Adrenal gland (tissue), 9 donors: ENCODE measurements at regions not wholly inside any gene's neighbourhood (a gene's known extent, or its start where the extent isn't known, plus 50 kb on each side); places are given as distances from the start of the nearest gene placed in this dataset.

Experiments used
- DNase-seq, 7 donors: peaks; one replicate each; pipeline ENCODE4 v3.0.0-alpha.2; 2019 to 2020
- H3K27ac ChIP-seq, 5 donors: fragments of 200-600 bp; sonication (generic) in 4 of 5; 1 replicate in 3 of 5; 2 replicates in 2 of 5; pipeline versions ENCODE4 v1.5.1 to v1.8.0; 2016 to 2020; ENCODE audit warnings: mild to moderate bottlenecking in 1 of 5
- H3K27me3 ChIP-seq: fragments of 200-600 bp; 2 replicates; pipeline ENCODE4 v1.8.0; 2021
- H3K36me3 ChIP-seq, 2 donors: fragments of 200-600 bp; replicated peaks in 1 of 2; 1 replicate in 1 of 2; 2 replicates in 1 of 2; pipeline versions ENCODE4 v1.5.1 to v1.8.0; 2018 to 2022
- H3K4me1 ChIP-seq, 2 donors: fragments of 200-600 bp; replicated peaks in 1 of 2; 1 replicate in 1 of 2; 2 replicates in 1 of 2; pipeline versions ENCODE4 v1.5.1 to v1.8.0; 2018 to 2021
- H3K4me3 ChIP-seq, 4 donors: fragments of 200-600 bp; sonication (generic) in 3 of 4; one replicate each; pipeline ENCODE4 v1.5.1; 2016 to 2018
- H3K9me3 ChIP-seq, 3 donors: fragments of 200-600 bp; sonication (generic) in 1 of 3; replicated peaks in 1 of 3; 1 replicate in 2 of 3; 2 replicates in 1 of 3; pipeline versions ENCODE4 v1.5.1 to v1.8.0; 2016 to 2021
- POLR2A ChIP-seq, 2 donors: fragments of 450-650 bp; IDR thresholded peaks; one replicate each; pipeline ENCODE4 v1.6.1; 2017; ENCODE audit warnings: antibody characterized with exemption in 2 of 2, mild to moderate bottlenecking in 2 of 2, moderate library complexity in 1 of 2
- WGBS, 4 donors: extraction: QIAGEN DNeasy Blood & Tissue Kit in 2 of 4; methylation state at CpG; one replicate each; pipeline versions ENCODE4 v1.1.5 to v1.1.7; 2013 to 2017; 5-methylcytosine and 5-hydroxymethylcytosine counted together
- intact Hi-C, 2 donors: fragments of 100-400 bp; cut with DNase I; formaldehyde crosslinking; loops; one replicate each; pipeline versions ENCODE4 v1.14.1 to v1.15.0; 2022 to 2023
- TF ChIP-seq, protein P1 (sequence below), 6 experiments: fragments of 450-650 bp in 4 of 6; fragments of 200-600 bp in 2 of 6; sonication (generic) in 1 of 6; IDR thresholded peaks; 1 replicate in 5 of 6; 2 replicates in 1 of 6; pipeline versions ENCODE4 v1.5.1 to v1.8.0; 2016 to 2021; ENCODE audit warnings: antibody characterized with exemption in 6 of 6, mild to moderate bottlenecking in 2 of 6, moderate library complexity in 1 of 6
- donor health status: healthy with polysubstance abuse.
- donor health status: Bipolar disorder and iron deficiency.
- donor health status: DM: yes; HTN: yes; CAD: no.
- donor health status: DM: no; HTN: no; CAD: no.
- donor health status: DM: no; HTN: no; CAD: no.

DNA sequence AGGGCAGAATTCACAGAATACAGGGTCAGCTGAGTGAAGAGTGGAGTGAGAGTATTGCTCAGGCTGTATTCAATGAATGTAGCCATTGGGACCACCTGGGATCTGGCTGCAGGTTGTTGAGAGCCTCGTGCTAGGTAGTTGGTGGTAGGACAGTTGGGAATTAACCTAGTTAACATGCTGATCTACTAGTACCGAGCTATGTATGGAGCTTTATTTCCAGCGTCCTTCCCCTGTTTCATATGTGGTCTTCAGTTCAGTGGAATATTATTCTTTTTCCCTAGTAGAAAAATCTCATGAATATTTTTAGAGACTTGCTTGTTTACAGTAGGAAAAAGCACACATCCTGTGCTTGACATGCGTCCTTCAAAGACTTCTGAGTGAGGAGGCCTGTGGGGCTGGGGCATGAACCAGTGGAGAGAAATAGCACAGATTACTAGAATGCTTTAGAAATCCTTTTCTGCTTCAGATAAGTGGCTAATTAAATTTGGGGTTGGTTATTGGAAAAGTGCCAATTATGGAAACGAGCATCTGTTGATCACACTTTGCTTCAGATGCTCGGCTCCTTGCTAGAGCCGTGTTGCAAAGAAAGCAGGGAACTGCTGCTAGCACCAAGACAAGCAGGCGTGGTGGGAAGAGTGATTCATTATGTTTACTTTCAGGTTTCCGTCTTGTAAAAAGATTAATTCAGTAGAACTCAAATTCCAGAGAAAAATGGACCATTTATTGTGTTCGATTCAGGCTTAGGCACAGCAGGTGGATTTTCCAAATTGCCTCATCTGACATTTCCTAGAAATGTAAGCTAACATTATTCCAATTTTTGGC, 53.6 kb downstream of the ARF6 start:
- no peak overlapping the region for H3K4me3 ChIP-seq
- 36 to 42% (median 38%) methylated on average over 10 of the region's 10 CpGs for WGBS, 4 donors
- no peaks in the 10 kb centered on the region for H3K36me3 ChIP-seq
- TF ChIP-seq POLR2A (IDR thresholded peaks at IDR 0.05), result no peak
- TF ChIP-seq, protein P1, sequence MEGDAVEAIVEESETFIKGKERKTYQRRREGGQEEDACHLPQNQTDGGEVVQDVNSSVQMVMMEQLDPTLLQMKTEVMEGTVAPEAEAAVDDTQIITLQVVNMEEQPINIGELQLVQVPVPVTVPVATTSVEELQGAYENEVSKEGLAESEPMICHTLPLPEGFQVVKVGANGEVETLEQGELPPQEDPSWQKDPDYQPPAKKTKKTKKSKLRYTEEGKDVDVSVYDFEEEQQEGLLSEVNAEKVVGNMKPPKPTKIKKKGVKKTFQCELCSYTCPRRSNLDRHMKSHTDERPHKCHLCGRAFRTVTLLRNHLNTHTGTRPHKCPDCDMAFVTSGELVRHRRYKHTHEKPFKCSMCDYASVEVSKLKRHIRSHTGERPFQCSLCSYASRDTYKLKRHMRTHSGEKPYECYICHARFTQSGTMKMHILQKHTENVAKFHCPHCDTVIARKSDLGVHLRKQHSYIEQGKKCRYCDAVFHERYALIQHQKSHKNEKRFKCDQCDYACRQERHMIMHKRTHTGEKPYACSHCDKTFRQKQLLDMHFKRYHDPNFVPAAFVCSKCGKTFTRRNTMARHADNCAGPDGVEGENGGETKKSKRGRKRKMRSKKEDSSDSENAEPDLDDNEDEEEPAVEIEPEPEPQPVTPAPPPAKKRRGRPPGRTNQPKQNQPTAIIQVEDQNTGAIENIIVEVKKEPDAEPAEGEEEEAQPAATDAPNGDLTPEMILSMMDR (IDR thresholded peaks at IDR 0.05), result no peak
- no peaks in the 10 kb centered on the region for H3K9me3 ChIP-seq
- H3K27ac ChIP-seq, result no peak overlapping the region
- DNase-seq, result peak in 2 of 7 donors; percentile 22 to 28
- H3K4me1 ChIP-seq, result peaks cover 0 to 6% of the 10 kb centered on the region in 2 donors
- no peaks in the 10 kb centered on the region for H3K27me3 ChIP-seq
- intact Hi-C loops, result no loop called here

DNA sequence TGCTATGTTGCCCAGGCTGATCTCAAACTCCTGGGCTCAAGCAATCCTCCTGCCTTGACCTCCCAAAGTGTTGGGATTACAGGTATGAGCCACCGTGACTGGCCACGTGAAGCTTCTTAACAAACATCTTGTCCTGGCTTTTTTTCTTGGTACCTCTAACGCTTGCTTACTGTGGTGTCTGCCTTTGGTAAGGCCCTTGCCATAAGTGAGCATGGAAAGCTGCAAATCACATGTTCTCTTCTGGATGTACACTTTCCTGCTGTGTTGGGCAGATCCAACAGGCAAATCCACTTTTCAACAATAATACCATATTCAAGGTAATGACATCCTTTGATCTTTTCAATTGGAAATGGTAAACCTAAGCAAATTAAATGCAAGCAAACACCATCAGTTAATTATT, 54.6 kb downstream of the ARF6 start:
- intact Hi-C loops, result no loop called here
- no peaks in the 10 kb centered on the region for H3K27me3 ChIP-seq
- no peak overlapping the region for H3K27ac ChIP-seq
- no peaks in the 10 kb centered on the region for H3K9me3 ChIP-seq
- H3K36me3 ChIP-seq, result no peaks in the 10 kb centered on the region
- no peak overlapping the region for H3K4me3 ChIP-seq
- DNase-seq, result no peak
- 97 to 98% (median 98%) methylated on average over 3 of the region's 3 CpGs for WGBS, 4 donors
- TF ChIP-seq, protein P1 (IDR thresholded peaks at IDR 0.05), result no peak
- no peak for TF ChIP-seq POLR2A (IDR thresholded peaks at IDR 0.05)
- peaks cover 0 to 6% of the 10 kb centered on the region in 2 donors for H3K4me1 ChIP-seq

DNA sequence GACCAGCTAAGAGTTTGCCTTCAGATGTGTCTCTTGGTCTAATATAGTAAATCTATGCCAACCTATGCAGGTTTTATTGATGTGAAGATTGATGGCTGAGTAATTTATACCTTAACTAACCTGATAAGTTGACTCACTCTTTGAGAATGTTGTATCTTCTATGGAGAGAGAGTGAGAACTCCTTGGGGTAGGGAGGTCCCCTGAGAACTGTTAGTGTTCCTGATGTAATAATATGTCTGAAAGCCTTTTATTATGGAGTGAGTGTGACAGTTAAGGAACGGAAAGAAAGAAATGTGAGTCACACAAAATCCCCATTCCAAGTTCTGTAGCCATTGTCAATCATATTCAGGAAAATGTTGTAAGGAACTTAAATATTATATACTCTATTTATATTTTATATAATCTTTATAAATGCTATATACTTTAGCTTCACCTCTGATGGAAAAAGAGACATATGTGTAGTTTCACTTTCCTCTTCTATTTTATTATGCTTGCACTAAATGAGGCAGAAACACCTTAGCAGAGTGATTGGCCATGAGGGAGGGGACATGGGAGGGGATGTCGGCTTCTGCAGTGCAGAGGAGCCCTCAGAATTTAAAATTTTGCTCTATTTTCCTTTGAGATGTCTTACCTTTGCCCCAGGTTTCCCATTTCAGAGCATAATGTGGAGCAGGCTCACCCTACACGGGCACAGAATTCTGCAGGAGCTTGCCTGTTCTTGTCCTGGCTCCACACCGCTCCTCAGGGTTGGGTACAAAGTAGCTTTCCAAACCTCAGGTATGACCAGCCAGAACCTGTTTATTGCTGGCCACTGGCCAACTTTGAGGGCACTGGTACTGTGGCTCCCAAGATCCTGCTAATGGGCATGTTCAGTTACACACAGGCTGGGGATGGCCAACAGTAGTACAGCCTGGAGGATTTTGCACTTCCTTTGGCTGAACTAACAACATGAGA, 57.7 kb downstream of the ARF6 start:
- Histone ChIP-seq H3K4me3 (no peak overlapping the region), H3K27me3 (no peaks in the 10 kb centered on the region), H3K4me1 (peaks cover 0 to 6% of the 10 kb centered on the region in 2 donors), H3K36me3 (no peaks in the 10 kb centered on the region), H3K27ac (no peak overlapping the region), H3K9me3 (no peaks in the 10 kb centered on the region)
- 78 to 85% (median 84%) methylated on average over 4 of the region's 4 CpGs for WGBS, 4 donors
- DNase-seq, result no peak
- TF ChIP-seq, protein P1 (IDR thresholded peaks at IDR 0.05), result no peak
- TF ChIP-seq POLR2A (IDR thresholded peaks at IDR 0.05), result no peak
- intact Hi-C loops, result no loop called here

DNA sequence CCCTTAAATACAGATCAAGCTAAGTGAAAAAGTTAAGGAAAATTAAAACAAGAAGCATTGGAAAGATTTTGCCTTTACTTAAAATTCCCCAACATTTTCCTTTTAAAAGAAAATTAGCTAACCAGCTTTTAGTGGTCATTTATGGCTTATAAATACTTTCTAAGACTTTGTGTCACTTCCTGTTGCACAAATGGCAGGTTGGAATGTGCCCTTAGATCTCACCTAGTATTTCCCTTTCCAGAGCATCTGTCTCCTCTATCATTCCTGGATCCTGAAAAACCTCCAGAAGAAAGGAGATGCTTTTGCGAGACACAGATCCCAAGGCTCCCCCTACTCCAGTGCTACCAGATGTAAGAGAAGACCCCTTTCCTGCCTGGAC, 58.3 kb downstream of the ARF6 start:
- no peak for DNase-seq
- no peaks in the 10 kb centered on the region for H3K9me3 ChIP-seq
- H3K4me1 ChIP-seq, result peaks cover 0 to 6% of the 10 kb centered on the region in 2 donors
- no peaks in the 10 kb centered on the region for H3K27me3 ChIP-seq
- 92 to 100% (median 98%) methylated on average over 1 of the region's 1 CpG for WGBS, 4 donors
- intact Hi-C loops, result no loop called here
- no peak for TF ChIP-seq POLR2A (IDR thresholded peaks at IDR 0.05)
- TF ChIP-seq, protein P1 (IDR thresholded peaks at IDR 0.05), result no peak
- H3K4me3 ChIP-seq, result no peak overlapping the region
- H3K36me3 ChIP-seq, result no peaks in the 10 kb centered on the region
- no peak overlapping the region for H3K27ac ChIP-seq
